ENCODE measurements at regions not wholly inside any gene's neighbourhood (a gene's known extent, or its start where the extent isn't known, plus 50 kb on each side); places are given as distances from the start of the nearest gene placed in this dataset.

GRCh38 chr13:107906131-107906530 lies 309.2 kb downstream of the LIG4 start:
- no peak for DNase-seq

GRCh38 chr13:107901996-107902562 lies 313.3 kb downstream of the LIG4 start:
- DNase-seq, result no peak

- no peak for DNase-seq
Measured at GRCh38 chr13:107901230-107901629, 314.1 kb downstream of the LIG4 start.

- DNase-seq, result no peak
Measured at GRCh38 chr13:107900775-107901174, 314.6 kb downstream of the LIG4 start.

GRCh38 chr13:107886118-107886517 lies 329.2 kb downstream of the LIG4 start:
- no peak for DNase-seq

GRCh38 chr13:107884564-107884963 lies 330.8 kb downstream of the LIG4 start:
- DNase-seq, result no peak

- DNase-seq, result no peak
Measured at GRCh38 chr13:107883561-107884175, 331.7 kb downstream of the LIG4 start.

GRCh38 chr13:107882708-107883560 lies 332.4 kb downstream of the LIG4 start:
- DNase-seq, result no peak

- DNase-seq, result no peak
Measured at GRCh38 chr13:107881362-107881761, 334.0 kb downstream of the LIG4 start.

- DNase-seq, result no peak
Measured at GRCh38 chr13:107874456-107874855, 340.9 kb downstream of the LIG4 start.

- no peak for DNase-seq
Measured at GRCh38 chr13:107873926-107874325, 341.4 kb downstream of the LIG4 start.

- no peak for DNase-seq
Measured at GRCh38 chr13:107870400-107870799, 344.9 kb downstream of the LIG4 start.

GRCh38 chr13:107867701-107868661 lies 347.4 kb downstream of the LIG4 start:
- DNase-seq, result no peak

GRCh38 chr13:107866941-107867623 lies 348.3 kb downstream of the LIG4 start:
- no peak for DNase-seq

GRCh38 chr13:107866032-107866940 lies 349.1 kb downstream of the LIG4 start:
- no peak for DNase-seq

- no peak for DNase-seq
Measured at GRCh38 chr13:107865643-107866031, 349.7 kb downstream of the LIG4 start.

GRCh38 chr13:107865318-107865575 lies 350.1 kb downstream of the LIG4 start:
- no peak for DNase-seq

GRCh38 chr13:107864543-107865317 lies 350.6 kb downstream of the LIG4 start:
- DNase-seq, result no peak

- DNase-seq, result no peak
Measured at GRCh38 chr13:107860284-107860683, 355.1 kb downstream of the LIG4 start.

- DNase-seq, result no peak
Measured at GRCh38 chr13:107854880-107855279, 360.5 kb downstream of the LIG4 start.

GRCh38 chr13:107852072-107852471 lies 363.3 kb downstream of the LIG4 start:
- no peak for DNase-seq

Measured in DMS 273 treated with DMSO at 0.1 percent for 48 hours (cell line).